Gastroesophageal sphincter (tissue), 4 donors: ENCODE measurements at regions not wholly inside any gene's neighbourhood (a gene's known extent, or its start where the extent isn't known, plus 50 kb on each side); places are given as distances from the start of the nearest gene placed in this dataset.

ENCODE experiments used
- ATAC-seq: fragments of 150-250 bp; one replicate; pipeline ENCODE4 v1.9.1; 2016; ENCODE audit warnings: mild to moderate bottlenecking, moderate library complexity
- H3K27ac ChIP-seq, 4 donors: fragments of 200-600 bp; sonication (generic) in 3 of 4; 1 replicate in 3 of 4; 2 replicates in 1 of 4; pipeline ENCODE4 v1.5.1; 2016 to 2019
- H3K27me3 ChIP-seq: fragments of 200-600 bp; sonication (generic); one replicate; pipeline ENCODE4 v1.5.1; 2019
- H3K36me3 ChIP-seq, 2 donors: fragments of 200-600 bp; sonication (generic); one replicate each; pipeline ENCODE4 v1.5.1; 2019; ENCODE audit warnings: control low read depth in 1 of 2
- H3K4me1 ChIP-seq, 3 donors: fragments of 200-600 bp; sonication (generic); 1 replicate in 2 of 3; 2 replicates in 1 of 3; pipeline ENCODE4 v1.5.1; 2016 to 2019; ENCODE audit warnings: control low read depth in 2 of 3
- H3K4me3 ChIP-seq, 2 donors: fragments of 200-600 bp; sonication (generic); one replicate each; pipeline ENCODE4 v1.5.1; 2019; ENCODE audit warnings: mild to moderate bottlenecking in 1 of 2, moderate library complexity in 1 of 2
- H3K9me3 ChIP-seq, 3 donors: fragments of 200-600 bp; sonication (generic); one replicate each; pipeline ENCODE4 v1.5.1; 2017 to 2019; ENCODE audit warnings: control low read depth in 2 of 3
- EP300 ChIP-seq: sonication (generic); formaldehyde crosslinking; IDR thresholded peaks from one replicate; pipeline ENCODE4 v1.6.1; 2017; ENCODE audit warnings: antibody characterized with exemption, mild to moderate bottlenecking
- POLR2A ChIP-seq, 2 donors: fragments of 450-650 bp; IDR thresholded peaks; one replicate each; pipeline ENCODE4 v1.6.1; 2017; ENCODE audit warnings: antibody characterized with exemption in 2 of 2, mild to moderate bottlenecking in 2 of 2, moderate library complexity in 1 of 2
- POLR2AphosphoS5 ChIP-seq: sonication (generic); formaldehyde crosslinking; IDR thresholded peaks from one replicate; pipeline ENCODE4 v1.6.1; 2017; ENCODE audit warnings: antibody characterized with exemption
- WGBS, 2 donors: methylation state at CpG; one replicate each; pipeline ENCODE4 v1.1.5; 2018; ENCODE audit warnings: low coverage in 1 of 2; 5-methylcytosine and 5-hydroxymethylcytosine counted together
- TF ChIP-seq, protein P1 (sequence below), 4 experiments: fragments of 200-600 bp in 2 of 4; fragments of 450-650 bp in 2 of 4; sonication (generic) in 1 of 4; IDR thresholded peaks; one replicate each; pipeline ENCODE4 v1.5.1; 2017 to 2019; ENCODE audit warnings: antibody characterized with exemption in 4 of 4, mild to moderate bottlenecking in 2 of 4, moderate library complexity in 2 of 4

DNA sequence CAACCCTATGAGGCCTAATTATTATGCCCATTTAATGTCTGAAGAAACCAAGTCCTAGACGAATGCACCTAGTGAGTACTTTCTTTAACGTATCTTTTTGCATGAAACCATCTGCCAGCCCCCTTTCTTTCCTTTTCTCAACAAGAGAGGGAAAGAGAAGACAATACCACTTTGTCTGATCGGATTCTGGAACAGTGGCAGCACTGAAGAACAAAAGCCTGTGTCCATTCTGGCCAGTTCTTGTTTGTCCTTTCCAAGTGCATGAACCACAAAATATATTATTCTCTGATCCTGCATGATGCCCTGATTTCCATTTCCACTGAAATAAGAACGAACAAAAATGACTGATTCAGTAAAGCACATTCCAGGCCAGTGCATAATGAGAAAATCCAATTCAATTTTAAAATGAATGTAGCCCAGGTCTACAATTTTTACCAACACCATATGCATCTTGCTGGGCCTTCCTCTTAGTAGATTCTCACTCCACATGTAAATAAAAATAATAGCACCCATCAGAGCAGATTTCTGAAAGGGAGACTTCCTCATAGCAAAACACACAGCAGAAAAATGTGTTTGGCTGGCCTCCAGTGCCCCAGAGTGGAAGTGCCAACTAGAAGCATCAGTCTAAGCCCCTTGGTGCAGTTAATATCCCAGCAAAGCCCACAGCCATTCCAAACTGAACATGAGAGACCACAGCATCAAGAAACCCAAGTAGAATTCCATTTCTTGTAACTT lies 422.6 kb upstream of the ID2 start:
- no peak for TF ChIP-seq EP300
- TF ChIP-seq POLR2A (IDR thresholded peaks at IDR 0.05): no peak
- TF ChIP-seq POLR2AphosphoS5: no peak
- TF ChIP-seq, protein P1, sequence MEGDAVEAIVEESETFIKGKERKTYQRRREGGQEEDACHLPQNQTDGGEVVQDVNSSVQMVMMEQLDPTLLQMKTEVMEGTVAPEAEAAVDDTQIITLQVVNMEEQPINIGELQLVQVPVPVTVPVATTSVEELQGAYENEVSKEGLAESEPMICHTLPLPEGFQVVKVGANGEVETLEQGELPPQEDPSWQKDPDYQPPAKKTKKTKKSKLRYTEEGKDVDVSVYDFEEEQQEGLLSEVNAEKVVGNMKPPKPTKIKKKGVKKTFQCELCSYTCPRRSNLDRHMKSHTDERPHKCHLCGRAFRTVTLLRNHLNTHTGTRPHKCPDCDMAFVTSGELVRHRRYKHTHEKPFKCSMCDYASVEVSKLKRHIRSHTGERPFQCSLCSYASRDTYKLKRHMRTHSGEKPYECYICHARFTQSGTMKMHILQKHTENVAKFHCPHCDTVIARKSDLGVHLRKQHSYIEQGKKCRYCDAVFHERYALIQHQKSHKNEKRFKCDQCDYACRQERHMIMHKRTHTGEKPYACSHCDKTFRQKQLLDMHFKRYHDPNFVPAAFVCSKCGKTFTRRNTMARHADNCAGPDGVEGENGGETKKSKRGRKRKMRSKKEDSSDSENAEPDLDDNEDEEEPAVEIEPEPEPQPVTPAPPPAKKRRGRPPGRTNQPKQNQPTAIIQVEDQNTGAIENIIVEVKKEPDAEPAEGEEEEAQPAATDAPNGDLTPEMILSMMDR (IDR thresholded peaks at IDR 0.05): no peak
- no peak for ATAC-seq
- 77 to 93% methylated on average over 3 to 4 of the region's 4 CpGs for WGBS, 2 donors
- Histone ChIP-seq H3K4me1 (peaks cover 0 to 18% (median 0%) of the 10 kb centered on the region in 3 donors), H3K27ac (no peak overlapping the region), H3K9me3 (no peaks in the 10 kb centered on the region), H3K4me3 (no peak overlapping the region), H3K27me3 (no peaks in the 10 kb centered on the region), H3K36me3 (no peaks in the 10 kb centered on the region)

- Histone ChIP-seq H3K36me3 (no peaks in the 10 kb centered on the region), H3K9me3 (no peaks in the 10 kb centered on the region), H3K27me3 (no peaks in the 10 kb centered on the region), H3K27ac (no peak overlapping the region), H3K4me1 (peaks cover 0 to 18% (median 0%) of the 10 kb centered on the region in 3 donors), H3K4me3 (no peak overlapping the region)
- TF ChIP-seq EP300: no peak
- TF ChIP-seq, protein P1 (IDR thresholded peaks at IDR 0.05): no peak
- no peak for TF ChIP-seq POLR2AphosphoS5
- TF ChIP-seq POLR2A (IDR thresholded peaks at IDR 0.05): no peak
- WGBS, 2 donors: 80 to 90% methylated on average over 5 of the region's 5 CpGs
- no peak for ATAC-seq
Observed at GRCh38 chr2:8259841-8260178, 422.0 kb upstream of the ID2 start.

DNA sequence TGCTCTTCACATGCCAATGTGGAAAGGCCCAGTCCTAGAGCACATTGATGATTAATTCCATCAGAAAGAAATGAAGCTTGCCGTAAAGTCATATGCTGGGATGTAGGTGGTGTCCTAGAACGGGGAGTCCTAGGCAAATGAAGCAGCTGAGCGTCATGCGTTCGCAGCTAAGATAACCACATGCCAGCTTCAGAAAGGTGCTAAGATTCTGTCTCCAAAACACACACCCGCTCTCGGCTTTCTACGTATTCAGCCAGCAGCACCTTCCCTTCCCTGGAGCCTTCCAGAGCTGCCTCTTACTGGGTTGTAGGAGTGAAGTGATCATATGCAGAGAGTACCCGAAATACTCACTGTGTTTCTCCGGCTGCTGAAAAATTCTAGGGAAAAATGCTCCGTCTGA lies 421.6 kb upstream of the ID2 start:
- H3K4me3 ChIP-seq: no peak overlapping the region
- H3K27ac ChIP-seq: no peak overlapping the region
- TF ChIP-seq POLR2A (IDR thresholded peaks at IDR 0.05): no peak
- WGBS, 2 donors: 78 to 93% methylated on average over 8 to 10 of the region's 11 CpGs
- no peaks in the 10 kb centered on the region for H3K9me3 ChIP-seq
- no peaks in the 10 kb centered on the region for H3K27me3 ChIP-seq
- no peaks in the 10 kb centered on the region for H3K36me3 ChIP-seq
- H3K4me1 ChIP-seq: peaks cover 0 to 18% (median 0%) of the 10 kb centered on the region in 3 donors
- ATAC-seq: no peak

DNA sequence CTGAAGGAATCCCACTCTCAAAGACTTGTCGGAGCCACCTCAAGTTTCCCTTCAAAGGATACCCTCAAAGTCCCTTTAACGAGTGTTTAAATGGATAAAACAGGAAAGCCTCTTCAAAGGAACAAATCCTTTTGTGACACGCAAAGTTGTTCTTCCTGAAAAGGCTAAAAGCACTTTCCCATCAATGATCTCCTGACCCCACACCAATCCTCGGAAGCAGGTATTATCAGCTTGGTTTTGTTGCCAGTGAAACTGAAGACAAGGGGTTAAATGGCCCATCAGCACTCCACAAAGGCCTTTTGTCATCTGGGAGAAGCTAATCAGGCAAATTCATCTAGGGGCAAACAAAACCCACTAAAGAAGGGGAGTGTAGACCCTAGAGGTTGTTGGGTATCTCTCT lies 418.0 kb upstream of the ID2 start:
- Histone ChIP-seq H3K4me3 (no peak overlapping the region), H3K27ac (no peak overlapping the region), H3K9me3 (no peaks in the 10 kb centered on the region), H3K4me1 (peaks cover 0 to 7% (median 0%) of the 10 kb centered on the region in 3 donors), H3K27me3 (no peaks in the 10 kb centered on the region), H3K36me3 (no peaks in the 10 kb centered on the region)
- no peak for ATAC-seq
- WGBS, 2 donors: 66 to 90% methylated on average over 2 to 4 of the region's 4 CpGs
- TF ChIP-seq, protein P1 (IDR thresholded peaks at IDR 0.05): no peak
- no peak for TF ChIP-seq POLR2A (IDR thresholded peaks at IDR 0.05)
- no peak for TF ChIP-seq POLR2AphosphoS5
- TF ChIP-seq EP300: no peak

DNA sequence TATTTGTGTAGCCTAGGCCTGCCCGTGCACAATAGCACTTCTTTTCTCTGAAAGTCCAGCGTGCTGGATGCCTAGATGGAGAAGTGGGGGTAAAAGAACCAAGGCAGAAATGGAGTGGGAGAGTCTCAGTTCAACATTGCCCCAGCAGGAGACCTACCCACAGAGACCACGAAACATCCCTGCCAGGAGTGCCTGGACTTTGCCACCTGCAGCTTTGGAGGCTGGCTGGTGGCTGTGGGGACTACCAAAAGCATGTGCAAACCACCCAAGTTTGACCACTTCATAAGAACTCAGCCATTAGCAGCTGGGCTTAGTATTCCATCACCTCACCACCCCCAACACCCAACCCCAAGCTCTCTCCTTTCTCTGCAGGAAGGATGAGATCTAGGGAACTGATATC lies 416.9 kb upstream of the ID2 start:
- H3K4me3 ChIP-seq: no peak overlapping the region
- no peak overlapping the region for H3K27ac ChIP-seq
- no peaks in the 10 kb centered on the region for H3K4me1 ChIP-seq
- WGBS, 2 donors: 100% methylated on average over 2 of the region's 3 CpGs; no CpG with 5 or more reads in 1 of the 2 donors
- H3K36me3 ChIP-seq: no peaks in the 10 kb centered on the region
- TF ChIP-seq, protein P1 (IDR thresholded peaks at IDR 0.05): no peak
- no peak for TF ChIP-seq EP300
- no peak for TF ChIP-seq POLR2AphosphoS5
- TF ChIP-seq POLR2A (IDR thresholded peaks at IDR 0.05): no peak
- ATAC-seq: no peak
- H3K27me3 ChIP-seq: no peaks in the 10 kb centered on the region
- no peaks in the 10 kb centered on the region for H3K9me3 ChIP-seq
